A673 (cell line): ENCODE measurements at regions not wholly inside any gene's neighbourhood (a gene's known extent, or its start where the extent isn't known, plus 50 kb on each side); places are given as distances from the start of the nearest gene placed in this dataset.

Source experiments
- EZH2 ChIP-seq: fragments of 200-600 bp; sonication (generic); IDR thresholded peaks from 2 replicates; pipeline ENCODE4 v1.6.1; 2017; ENCODE audit warnings: borderline replicate concordance, low read depth, mild to moderate bottlenecking, mixed read lengths, antibody characterized with exemption, low read length; ENCODE audit not compliant: poor library complexity, severe bottlenecking
- TF ChIP-seq, protein P1 (sequence below): fragments of 300-800, 200-600 bp; sonication (generic); conservative IDR thresholded peaks from 2 replicates; pipeline ENCODE4 v1.5.1; 2017; ENCODE audit warnings: low read depth, mild to moderate bottlenecking, antibody characterized with exemption, low read length, moderate library complexity, mixed read lengths

DNA sequence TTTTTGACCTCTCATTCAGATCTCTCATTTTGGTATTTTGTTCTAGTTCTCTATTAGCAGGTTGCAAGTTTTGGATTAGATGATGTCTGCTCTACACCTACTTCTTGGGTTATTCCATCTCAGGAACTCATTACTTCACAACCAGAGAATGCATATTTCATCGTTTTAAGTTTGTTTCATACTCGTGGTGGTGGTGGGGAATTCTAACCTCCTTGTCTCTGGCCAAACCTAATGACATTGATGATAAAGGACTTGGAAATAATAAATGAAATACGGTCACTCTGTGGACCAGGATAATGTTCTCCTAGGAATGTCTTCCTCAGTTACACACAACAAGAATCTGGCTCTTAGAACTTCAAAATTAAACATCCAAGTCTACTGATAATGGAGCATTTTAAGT is 115.2 kb downstream of the CDC42EP3 start:
- TF ChIP-seq, protein P1, sequence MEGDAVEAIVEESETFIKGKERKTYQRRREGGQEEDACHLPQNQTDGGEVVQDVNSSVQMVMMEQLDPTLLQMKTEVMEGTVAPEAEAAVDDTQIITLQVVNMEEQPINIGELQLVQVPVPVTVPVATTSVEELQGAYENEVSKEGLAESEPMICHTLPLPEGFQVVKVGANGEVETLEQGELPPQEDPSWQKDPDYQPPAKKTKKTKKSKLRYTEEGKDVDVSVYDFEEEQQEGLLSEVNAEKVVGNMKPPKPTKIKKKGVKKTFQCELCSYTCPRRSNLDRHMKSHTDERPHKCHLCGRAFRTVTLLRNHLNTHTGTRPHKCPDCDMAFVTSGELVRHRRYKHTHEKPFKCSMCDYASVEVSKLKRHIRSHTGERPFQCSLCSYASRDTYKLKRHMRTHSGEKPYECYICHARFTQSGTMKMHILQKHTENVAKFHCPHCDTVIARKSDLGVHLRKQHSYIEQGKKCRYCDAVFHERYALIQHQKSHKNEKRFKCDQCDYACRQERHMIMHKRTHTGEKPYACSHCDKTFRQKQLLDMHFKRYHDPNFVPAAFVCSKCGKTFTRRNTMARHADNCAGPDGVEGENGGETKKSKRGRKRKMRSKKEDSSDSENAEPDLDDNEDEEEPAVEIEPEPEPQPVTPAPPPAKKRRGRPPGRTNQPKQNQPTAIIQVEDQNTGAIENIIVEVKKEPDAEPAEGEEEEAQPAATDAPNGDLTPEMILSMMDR, result no peak
- TF ChIP-seq EZH2, result no peak
